Gastroesophageal sphincter (tissue), 2 donors: ENCODE measurements at regions not wholly inside any gene's neighbourhood (a gene's known extent, or its start where the extent isn't known, plus 50 kb on each side); places are given as distances from the start of the nearest gene placed in this dataset.

Experiments
- EP300 ChIP-seq: sonication (generic); formaldehyde crosslinking; IDR thresholded peaks from one replicate; pipeline ENCODE4 v1.6.1; 2017; ENCODE audit warnings: antibody characterized with exemption, mild to moderate bottlenecking
- POLR2AphosphoS5 ChIP-seq: sonication (generic); formaldehyde crosslinking; IDR thresholded peaks from one replicate; pipeline ENCODE4 v1.6.1; 2017; ENCODE audit warnings: antibody characterized with exemption

DNA sequence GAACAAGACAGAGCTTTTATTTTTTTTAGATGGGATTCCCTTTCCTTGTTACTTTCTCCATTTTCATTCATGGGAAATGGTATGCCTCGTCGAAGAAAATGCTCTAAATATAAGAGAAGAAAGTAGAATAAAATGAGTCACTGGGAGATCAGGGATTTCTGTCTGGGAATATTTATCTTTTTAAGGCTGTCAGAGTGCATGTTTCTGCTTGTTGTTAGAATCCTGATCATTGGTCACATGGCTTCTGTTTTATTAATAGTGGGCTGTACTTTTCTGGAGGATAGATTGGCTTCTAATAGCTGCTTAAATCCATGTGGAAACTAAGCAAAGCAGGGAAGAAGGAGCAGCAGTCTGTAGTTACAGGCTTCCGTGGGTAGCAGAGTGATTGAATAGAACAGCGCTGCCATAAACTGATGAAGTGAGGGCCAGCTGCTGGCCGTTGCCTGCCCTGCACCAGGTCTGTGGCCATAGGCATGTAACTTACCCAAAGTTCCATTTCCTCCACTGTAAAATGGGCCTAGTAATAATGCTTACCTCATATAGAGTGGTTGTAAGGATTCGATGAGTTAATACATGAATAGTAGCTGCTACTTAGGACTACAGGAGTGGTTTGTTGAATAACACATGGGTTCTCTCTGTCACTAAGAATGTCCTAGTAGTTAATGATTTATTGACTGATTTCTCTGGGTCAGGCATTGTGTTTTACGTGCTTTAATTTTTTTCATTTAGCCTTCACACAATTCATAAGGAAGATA lies 289.9 kb downstream of the SATB1 start:
- TF ChIP-seq POLR2AphosphoS5 (no peak), EP300 (no peak)
